GM19025 (cell line): ENCODE measurements at regions not wholly inside any gene's neighbourhood (a gene's known extent, or its start where the extent isn't known, plus 50 kb on each side); places are given as distances from the start of the nearest gene placed in this dataset.

Experiments
- ATAC-seq: cut with Tn5 transposase; IDR thresholded peaks from one replicate; pipeline ENCODE4 v1.9.1; 2021; ENCODE audit warnings: mild to moderate bottlenecking, low read depth, moderate library complexity; ENCODE audit not compliant: unreplicated experiment

GRCh38 chr2:62306751-62307468, 111.0 kb downstream of the B3GNT2 start:
- peak; percentile 47 for ATAC-seq

GRCh38 chr2:62305421-62306176, 109.7 kb downstream of the B3GNT2 start:
- ATAC-seq, result no peak

GRCh38 chr2:62304429-62305417, 108.8 kb downstream of the B3GNT2 start:
- no peak for ATAC-seq

DNA sequence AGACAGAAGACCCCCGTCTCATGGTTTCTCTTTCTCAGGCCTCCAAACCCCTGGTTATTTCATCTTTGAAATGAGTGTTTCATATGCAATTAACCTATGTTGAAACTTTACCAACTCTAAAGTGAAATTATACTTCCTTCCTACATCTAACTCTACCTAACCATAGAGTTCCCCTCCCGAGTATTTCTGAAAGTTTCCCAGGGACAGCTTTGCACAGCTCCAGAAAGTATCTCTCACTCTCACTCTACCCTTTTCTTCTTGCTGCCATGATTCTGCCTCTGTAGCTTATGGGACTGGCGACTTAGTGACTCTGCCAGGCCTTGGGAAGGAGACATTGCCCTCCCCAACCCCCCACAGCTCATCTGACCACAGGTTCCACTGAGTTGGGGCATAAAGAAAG, 107.9 kb downstream of the B3GNT2 start:
- ATAC-seq, result peak; percentile 26

DNA sequence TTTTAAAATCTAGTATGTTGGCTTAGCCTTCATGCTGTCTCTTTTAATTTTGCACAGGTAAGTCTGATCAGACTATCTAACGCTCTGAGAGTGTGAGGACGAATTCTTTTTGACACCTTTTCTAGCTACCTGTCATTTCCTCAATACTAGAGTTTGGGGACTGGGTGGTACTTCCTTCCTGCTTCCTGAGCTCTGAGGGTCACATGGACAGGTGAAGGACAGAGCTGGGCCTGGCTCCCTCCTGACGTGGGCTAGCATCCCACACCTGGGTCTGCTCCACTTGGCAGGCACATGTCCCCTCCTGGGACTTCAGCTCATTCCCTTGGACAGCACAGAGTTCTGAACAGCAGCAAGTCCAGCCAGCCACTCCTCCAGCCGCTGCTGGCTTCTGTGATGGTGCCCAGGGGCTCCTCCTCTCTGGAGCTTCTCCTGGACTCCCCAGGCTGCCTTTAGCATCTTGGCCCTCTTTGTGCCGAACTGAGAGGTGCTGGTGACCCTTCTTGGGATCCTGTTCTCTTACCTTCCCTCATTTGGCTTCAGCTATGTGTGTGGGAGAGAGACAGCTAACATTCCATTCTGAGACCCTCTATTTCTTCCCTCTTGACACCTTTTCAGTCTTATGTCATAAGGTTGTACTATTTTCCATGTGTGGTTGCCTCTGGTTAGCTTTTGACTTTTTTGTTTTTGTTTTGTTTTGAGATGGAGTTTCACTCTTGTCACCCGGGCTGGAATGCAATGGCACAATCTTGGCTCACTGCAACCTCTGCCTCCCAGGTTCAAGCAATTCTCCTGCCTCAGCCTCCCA, 106.9 kb downstream of the B3GNT2 start:
- no peak for ATAC-seq

DNA sequence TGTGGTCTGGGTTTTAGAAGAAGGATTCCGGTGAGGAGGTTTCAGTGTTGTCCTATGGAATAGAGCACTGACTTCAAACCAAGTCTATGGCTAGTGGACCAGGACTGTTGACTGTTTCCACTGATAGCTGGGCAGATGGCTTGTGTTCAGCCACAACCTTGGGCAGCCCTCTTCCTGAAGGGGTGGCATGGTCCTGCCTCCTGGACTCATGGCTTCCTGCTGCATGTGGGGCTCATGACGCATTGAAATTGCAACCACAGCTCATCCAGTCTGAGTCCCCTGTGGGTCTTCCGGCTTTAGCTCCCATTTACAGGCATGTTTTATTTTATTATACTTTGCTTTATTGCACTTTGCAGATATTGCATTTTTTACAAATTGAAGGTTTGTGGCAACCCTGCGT, 105.0 kb downstream of the B3GNT2 start:
- no peak for ATAC-seq

DNA sequence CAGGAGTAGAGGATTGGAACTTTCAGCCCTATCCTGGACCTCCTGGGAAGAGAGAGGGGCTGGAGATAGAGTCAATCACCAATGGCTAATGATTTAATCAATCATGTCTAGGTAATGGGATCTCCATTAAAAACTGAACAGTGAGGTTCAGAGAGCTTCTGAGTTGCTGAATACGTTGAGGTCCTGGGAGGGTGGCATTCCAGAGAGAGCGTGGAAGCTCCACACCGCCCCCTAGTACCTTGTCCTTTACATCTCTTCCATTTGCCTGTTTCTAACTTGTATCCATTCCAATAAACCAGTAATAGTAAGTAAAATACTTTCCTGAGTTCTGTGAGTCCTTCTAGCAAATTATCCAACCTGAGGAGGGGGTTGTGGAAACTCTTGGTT, 101.7 kb downstream of the B3GNT2 start:
- ATAC-seq, result no peak

GRCh38 chr2:62296832-62297623, 101.1 kb downstream of the B3GNT2 start:
- ATAC-seq, result no peak

GRCh38 chr2:62296034-62296831, 100.3 kb downstream of the B3GNT2 start:
- ATAC-seq, result no peak

GRCh38 chr2:62293490-62294271, 97.8 kb downstream of the B3GNT2 start:
- ATAC-seq, result peak; percentile 77

GRCh38 chr2:62293151-62293489, 97.2 kb downstream of the B3GNT2 start:
- no peak for ATAC-seq

GRCh38 chr2:62292190-62292589, 96.3 kb downstream of the B3GNT2 start:
- no peak for ATAC-seq

DNA sequence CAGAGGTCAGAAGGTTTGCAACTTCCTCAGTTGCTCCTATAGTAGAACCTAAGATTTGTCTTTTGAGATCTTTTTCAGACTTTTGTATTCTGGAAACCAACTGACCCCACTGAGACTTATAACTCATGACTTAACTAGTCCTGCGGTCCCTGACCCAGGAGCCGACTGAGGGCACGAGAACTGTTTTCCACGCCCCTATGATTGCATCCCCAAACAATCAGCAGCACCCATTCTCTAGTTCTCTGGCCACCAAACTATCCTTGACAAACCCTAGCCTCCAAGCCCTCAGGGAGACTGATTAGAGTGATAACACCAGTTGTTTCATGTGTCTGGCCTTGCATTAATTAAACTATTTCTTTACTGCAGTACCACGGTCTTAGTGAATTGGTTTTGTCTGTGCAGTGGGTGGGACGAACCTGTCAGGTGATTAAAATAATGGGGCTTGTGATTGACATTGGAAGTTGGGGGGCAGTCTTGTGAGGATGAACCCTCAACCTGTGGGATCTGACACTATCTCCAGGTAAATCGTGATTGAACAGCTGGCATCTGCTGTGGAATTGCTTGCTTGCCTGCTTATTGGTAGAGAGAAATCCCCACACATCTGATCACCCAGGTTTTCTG, 95.7 kb downstream of the B3GNT2 start:
- no peak for ATAC-seq

DNA sequence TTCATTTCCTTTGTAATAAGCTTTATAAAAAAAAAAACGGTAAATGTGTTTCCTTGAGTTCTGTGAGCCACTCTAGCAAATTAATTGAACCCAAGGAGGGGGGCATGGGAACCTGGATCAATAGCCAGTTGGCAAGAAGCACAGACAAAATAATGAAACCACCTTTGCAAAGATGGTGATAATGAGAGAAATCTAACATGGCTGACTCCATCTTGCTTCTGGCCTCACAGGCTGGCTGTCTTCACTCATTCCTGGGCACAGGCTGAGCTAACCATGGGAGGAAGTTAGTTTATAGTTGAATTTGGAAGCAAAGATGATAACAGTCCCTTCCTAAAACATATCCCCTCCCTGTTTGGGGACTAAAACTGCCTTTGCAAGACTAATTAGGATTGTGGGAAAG, 95.1 kb downstream of the B3GNT2 start:
- ATAC-seq, result no peak

DNA sequence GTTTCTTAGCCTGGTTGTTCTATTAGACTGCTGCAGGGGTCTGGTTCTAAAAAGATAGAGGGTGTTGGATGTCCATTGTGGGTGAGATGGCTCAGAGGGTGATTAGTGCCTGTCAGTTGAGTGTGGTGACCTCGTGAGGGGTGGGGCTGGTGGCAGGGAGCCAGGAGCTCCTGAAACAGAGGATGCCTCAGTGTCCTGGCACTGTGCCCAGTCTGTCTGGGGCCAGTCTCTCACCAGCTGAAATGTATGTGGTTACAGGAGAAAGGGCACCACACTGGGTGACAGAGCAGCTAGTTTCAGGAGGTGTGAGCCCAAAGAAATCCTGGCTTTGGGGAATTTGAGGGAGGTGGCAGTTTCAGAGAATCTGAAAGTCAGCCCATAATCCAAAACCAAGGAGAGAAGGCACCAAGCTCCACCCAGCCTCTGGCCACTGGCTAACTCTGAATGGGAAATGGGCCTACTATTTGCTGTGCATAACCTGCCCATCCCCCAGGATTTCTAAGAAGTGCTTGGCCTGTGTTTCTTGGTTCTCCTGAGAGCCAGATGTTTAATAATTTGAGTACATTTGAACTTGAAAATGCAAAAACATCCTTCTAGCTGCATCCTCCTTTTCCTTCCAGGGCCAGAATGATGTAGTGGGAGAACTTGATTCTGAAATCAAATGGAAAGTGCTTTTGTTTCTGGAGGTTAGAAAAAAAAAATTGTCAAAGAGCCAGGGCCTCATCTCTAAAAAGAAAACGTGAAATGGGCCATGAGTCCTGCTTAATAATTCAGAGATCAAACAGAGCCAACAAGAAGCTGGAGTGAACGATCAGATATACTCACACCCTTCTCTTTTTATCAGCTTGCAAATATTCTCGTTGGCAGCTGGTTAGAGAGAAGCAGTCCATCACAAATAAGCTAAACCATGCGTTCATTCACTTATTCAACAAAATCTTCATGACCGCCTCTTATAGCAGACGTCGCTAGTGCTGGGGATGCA, 92.3 kb downstream of the B3GNT2 start:
- peak; percentile 84 for ATAC-seq

- no peak for ATAC-seq
Observed at GRCh38 chr2:62287282-62287681, 91.4 kb downstream of the B3GNT2 start.
